Nucleus accumbens (tissue), 56 donors: ENCODE measurements at regions not wholly inside any gene's neighbourhood (a gene's known extent, or its start where the extent isn't known, plus 50 kb on each side); places are given as distances from the start of the nearest gene placed in this dataset.

ENCODE experiments used
- DNase-seq, 56 donors: peaks; one replicate each; lab custom pipeline; 2025; lab: John Stamatoyannopoulos, UW

- no peak for DNase-seq
These were observed 436.2 kb upstream of the NXPH2 start for GRCh38 chr2:139216435-139216834.

- DNase-seq: no peak
These were observed 434.6 kb upstream of the NXPH2 start for GRCh38 chr2:139214801-139215200.

DNA sequence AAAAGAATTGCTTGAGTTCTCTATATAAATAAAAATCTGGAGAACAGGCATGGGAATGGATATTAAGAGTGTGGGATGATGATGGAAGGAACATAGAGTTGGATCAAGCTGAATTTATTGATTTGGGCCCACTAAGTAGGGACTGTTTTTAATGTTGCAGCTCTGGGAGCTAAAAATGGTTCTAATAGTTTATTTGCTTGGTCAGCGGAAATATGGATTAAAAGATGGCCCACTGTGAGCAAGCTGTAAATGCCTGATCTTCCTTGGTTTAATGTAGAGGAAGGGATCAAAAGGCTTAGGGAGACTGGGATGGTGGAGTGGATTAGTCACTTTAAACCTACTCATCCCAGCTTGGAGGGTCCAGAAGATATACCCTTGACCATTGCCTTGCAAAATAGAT lies 429.4 kb upstream of the NXPH2 start:
- no peak for DNase-seq

DNA sequence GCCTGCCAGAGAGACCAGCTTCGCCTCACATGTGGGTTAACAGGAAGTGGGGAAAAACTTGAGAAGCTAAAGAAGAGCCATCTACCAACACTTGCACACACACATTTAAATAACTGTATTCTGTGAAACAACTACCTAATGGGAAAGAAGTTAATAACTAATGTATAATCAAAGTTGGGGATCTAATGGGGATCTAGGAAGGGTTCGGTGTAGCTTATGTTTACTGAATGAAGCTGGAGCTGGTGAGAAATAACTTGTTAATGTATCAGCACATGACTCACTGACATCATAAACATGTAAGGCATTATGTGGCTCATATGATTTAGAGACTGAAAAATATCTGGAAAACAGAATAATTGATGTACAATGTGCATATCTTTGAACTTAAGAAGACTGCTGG lies 421.3 kb upstream of the NXPH2 start:
- DNase-seq: no peak

DNA sequence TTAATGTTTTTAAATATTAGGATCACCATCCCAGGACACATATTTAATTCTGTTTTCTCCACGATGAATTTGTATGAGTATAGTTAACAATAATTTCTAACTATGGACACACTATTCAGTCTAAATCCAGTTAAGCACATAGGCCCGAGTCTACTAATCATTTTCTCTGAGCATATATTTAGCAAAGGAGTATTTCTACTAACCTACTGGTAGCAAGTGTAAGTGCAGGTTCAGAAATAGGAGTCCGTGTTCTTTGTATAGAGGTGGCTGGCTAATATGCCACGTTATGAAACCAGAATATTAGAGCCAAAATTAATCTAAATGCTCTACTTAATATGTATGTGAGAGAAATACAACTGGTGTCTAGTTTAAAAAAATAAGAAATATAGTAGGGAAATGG lies 416.6 kb upstream of the NXPH2 start:
- DNase-seq: no peak

DNA sequence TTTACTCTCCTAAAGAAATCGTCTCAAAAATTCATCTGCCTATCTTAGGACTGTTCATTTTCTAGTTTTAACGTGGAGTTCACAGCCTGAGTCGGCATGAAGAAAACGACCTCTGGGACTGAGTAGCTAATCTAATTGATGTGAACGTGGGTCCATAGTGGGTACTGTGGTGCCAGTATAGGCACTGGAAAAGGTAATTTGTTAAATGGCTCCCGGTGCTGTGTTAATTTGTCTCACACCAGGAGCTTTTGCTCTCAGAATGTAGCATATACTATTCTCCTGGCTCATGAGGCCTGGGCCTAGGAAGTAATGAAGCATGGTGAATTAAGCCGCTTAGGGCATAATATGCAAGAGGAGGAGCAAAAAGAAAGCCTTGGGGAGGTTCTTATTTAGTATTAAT lies 414.4 kb upstream of the NXPH2 start:
- no peak for DNase-seq

DNA sequence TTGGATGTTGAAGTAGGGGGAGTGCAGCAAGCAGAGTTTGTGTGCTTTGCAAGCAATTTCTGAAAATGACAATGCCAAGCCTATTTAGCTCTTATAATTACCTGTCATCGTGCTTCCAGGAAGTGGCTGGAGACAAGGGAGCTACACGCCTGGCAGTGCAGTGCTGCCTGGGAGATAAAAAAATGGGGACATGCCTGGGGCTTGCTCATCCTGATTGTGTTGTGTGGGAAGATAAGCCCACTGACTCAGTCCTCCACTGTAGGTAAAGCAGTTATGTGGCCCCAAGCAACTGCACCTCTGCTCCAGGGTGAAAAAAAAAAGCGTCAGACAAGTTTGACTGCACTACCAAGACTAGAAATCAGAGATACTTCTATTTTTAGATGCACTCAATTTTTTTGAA lies 396.9 kb upstream of the NXPH2 start:
- no peak for DNase-seq

GRCh38 chr2:139175510-139175909 lies 395.3 kb upstream of the NXPH2 start:
- DNase-seq: no peak

DNA sequence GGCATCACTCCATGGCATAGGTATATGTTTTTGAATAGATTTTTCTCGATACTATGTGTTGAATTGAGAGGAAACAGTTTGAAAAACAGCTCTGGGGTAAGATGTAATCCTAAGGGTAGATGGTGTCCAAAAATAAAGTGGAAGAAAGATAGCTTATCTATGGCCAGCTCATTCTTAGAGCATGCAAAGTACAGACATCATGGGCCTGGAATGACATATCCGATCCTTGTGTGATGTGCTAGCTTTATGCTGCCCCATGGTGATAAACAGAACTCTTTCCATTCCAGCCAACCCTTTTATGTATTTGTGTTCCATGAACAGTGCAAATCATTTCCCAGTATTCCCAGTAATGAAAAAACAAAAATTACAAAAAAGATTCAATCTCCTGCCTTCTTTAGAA lies 390.2 kb upstream of the NXPH2 start:
- no peak for DNase-seq

- no peak for DNase-seq
These were observed 385.4 kb upstream of the NXPH2 start for GRCh38 chr2:139165601-139166000.

DNA sequence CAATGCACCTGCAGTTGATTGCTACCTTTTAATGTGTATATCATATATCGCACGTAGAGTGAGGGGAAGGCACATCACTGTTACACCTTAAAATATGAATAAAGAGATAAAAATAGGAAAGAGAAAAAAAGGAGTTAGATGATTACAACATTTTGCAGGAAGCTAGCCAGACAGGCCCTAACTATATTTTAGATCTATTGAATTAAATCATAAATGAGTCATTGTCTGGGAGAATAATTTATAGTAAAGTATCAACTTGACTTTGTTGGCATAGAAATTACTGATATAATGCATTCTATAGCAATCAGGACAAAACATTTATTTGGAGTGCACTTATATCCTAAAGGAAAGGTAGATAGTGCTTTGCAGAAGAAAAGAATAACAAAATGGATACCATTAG lies 384.9 kb upstream of the NXPH2 start:
- no peak for DNase-seq

- no peak for DNase-seq
These were observed 382.8 kb upstream of the NXPH2 start for GRCh38 chr2:139162957-139163356.

GRCh38 chr2:139162456-139162855 lies 382.3 kb upstream of the NXPH2 start:
- DNase-seq: no peak

DNA sequence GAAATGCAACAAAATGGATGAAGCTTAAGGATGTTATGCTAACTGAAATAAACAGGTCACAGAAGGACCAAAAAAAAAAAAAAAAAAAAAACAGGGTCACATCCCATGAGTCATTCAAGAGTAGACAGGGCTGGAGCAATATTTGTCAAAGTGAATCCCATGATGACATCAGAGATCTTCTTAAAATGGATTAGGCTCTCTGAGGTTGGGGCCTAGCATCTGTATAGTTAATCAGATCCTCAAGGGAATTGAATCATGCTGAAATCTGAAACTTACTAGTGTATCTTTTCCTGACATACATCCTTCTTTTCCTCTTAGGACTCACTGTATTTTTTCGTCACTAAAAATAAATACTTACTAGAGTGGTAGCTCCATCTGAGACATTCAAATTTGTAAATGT lies 380.6 kb upstream of the NXPH2 start:
- DNase-seq: no peak

GRCh38 chr2:139159177-139159576 lies 379.0 kb upstream of the NXPH2 start:
- DNase-seq: no peak

GRCh38 chr2:139156730-139157129 lies 376.5 kb upstream of the NXPH2 start:
- no peak for DNase-seq

DNA sequence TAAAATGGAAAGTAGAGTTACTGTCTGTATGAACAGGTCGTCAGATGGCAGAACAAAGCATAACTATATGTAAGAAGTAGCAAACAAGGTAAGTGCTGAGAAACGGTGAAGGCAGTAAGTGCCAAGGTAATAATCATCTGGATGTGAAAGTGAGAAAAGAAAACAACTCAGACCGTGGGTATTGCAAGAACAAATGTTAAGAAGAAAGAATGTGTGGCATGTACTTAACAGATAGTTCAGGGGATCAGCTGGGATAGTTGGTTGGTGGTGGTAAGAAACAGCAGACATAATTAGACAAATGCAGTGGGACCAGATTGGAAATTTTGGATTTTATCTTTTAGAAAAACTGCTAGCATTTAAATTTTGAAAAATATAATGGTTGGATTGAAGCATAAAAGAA lies 375.8 kb upstream of the NXPH2 start:
- DNase-seq: no peak

GRCh38 chr2:139142252-139142880 lies 362.2 kb upstream of the NXPH2 start:
- no peak for DNase-seq

DNA sequence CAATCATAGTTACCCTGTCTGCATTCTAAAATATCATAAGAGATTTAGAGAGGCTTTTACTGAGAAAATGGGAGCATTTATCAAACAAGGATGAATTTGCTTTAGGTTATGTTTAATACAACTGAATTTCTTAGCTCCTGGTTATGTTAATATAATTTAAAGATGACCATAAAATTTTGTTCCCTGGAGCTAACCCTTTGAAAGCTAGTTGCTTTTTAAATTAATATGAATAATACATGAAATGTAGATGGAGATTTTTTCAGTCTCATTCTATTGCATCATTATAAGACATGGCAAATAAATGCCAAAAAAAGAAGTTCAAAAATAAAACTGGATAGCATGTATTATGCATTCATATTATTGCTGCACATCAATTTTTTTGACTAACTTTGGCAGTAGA lies 344.1 kb upstream of the NXPH2 start:
- no peak for DNase-seq

- DNase-seq: no peak
These were observed 343.6 kb upstream of the NXPH2 start for GRCh38 chr2:139123795-139124194.

GRCh38 chr2:139122711-139123158 lies 342.5 kb upstream of the NXPH2 start:
- DNase-seq: no peak

DNA sequence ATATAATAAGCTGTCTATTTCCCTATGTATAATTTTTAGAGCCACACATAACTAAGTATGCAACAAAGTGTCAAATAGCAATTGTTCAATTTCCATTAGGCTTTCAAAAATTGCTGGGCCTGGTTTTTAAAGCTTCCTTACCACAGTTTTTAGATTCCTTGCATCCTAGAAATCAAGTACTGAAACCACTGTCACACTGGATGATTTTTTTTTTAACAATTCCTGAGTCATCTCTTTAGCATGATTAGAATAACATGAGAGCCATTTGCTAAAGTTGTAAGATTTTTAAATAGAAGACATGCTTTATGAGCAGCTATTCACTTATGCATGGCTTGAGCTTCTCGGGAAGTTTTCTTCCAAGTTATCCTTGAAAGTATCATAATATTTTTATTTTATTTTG lies 319.5 kb upstream of the NXPH2 start:
- no peak for DNase-seq

DNA sequence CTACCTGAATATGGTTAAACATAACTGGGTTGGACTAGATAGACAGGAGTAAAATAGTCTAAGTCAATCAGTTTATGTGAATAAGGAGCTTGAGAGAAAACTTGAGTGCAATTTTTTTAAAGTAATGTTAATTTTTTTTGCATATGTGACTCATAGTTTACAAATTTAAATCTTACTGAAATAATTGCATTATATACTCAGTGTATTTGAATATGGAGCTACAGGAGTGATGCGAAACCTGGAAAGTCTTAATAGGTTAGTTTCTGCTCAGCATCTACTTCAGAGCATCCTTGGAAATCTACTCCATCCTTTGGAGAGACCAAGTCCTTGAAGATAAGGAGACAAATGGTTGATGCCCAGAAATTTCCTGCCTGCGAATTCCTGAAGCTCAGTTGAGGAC lies 318.8 kb upstream of the NXPH2 start:
- DNase-seq: no peak
